ENCODE measurements at regions not wholly inside any gene's neighbourhood (a gene's known extent, or its start where the extent isn't known, plus 50 kb on each side); places are given as distances from the start of the nearest gene placed in this dataset.
A peak's percentile ranks its signal among the peaks of the same experiment; 100 is the strongest.

- DNase-seq (ENCODE audit: low read depth): no peak
Measured at GRCh38 chr9:23322392-23322791, 503.6 kb downstream of the ELAVL2 start.

GRCh38 chr9:23324511-23324910, 501.5 kb downstream of the ELAVL2 start:
- no peak for TF ChIP-seq CTCF (conservative IDR thresholded peaks at IDR 0.05; ENCODE audit: low read depth, low read length)
- DNase-seq (ENCODE audit: low read depth): no peak
- no peak overlapping the region for H3K4me3 ChIP-seq (ENCODE audit: low read length)

More at GRCh38 chr9:23322392-23322791, 503.6 kb downstream of the ELAVL2 start:
- H3K4me3 ChIP-seq (ENCODE audit: low read length): no peak overlapping the region
- TF ChIP-seq CTCF (conservative IDR thresholded peaks at IDR 0.05; ENCODE audit: low read depth, low read length): peak; percentile 61

GRCh38 chr9:23326597-23326996, 499.4 kb downstream of the ELAVL2 start:
- no peak overlapping the region for H3K4me3 ChIP-seq (ENCODE audit: low read length)
- no peak for TF ChIP-seq CTCF (conservative IDR thresholded peaks at IDR 0.05; ENCODE audit: low read depth, low read length)
- no peak for DNase-seq (ENCODE audit: low read depth)

GRCh38 chr9:23341346-23341745, 484.7 kb downstream of the ELAVL2 start:
- no peak for TF ChIP-seq CTCF (conservative IDR thresholded peaks at IDR 0.05; ENCODE audit: low read depth, low read length)
- DNase-seq (ENCODE audit: low read depth): no peak
- no peak overlapping the region for H3K4me3 ChIP-seq (ENCODE audit: low read length)

GRCh38 chr9:23342291-23342690, 483.7 kb downstream of the ELAVL2 start:
- no peak for TF ChIP-seq CTCF (conservative IDR thresholded peaks at IDR 0.05; ENCODE audit: low read depth, low read length)
- H3K4me3 ChIP-seq (ENCODE audit: low read length): no peak overlapping the region
- peak; percentile 74 for DNase-seq (ENCODE audit: low read depth)

- TF ChIP-seq CTCF (conservative IDR thresholded peaks at IDR 0.05; ENCODE audit: low read depth, low read length): no peak
- DNase-seq (ENCODE audit: low read depth): peak; percentile 25
- H3K4me3 ChIP-seq (ENCODE audit: low read length): no peak overlapping the region
Measured at GRCh38 chr9:23343226-23343625, 482.8 kb downstream of the ELAVL2 start.

GRCh38 chr9:23361096-23361495, 464.9 kb downstream of the ELAVL2 start:
- TF ChIP-seq CTCF (conservative IDR thresholded peaks at IDR 0.05; ENCODE audit: low read depth, low read length): no peak
- H3K4me3 ChIP-seq (ENCODE audit: low read length): no peak overlapping the region
- DNase-seq (ENCODE audit: low read depth): no peak

Data from retinal pigment epithelial cell (primary cell).